ENCODE measurements at regions not wholly inside any gene's neighbourhood (a gene's known extent, or its start where the extent isn't known, plus 50 kb on each side); places are given as distances from the start of the nearest gene placed in this dataset.

DNA sequence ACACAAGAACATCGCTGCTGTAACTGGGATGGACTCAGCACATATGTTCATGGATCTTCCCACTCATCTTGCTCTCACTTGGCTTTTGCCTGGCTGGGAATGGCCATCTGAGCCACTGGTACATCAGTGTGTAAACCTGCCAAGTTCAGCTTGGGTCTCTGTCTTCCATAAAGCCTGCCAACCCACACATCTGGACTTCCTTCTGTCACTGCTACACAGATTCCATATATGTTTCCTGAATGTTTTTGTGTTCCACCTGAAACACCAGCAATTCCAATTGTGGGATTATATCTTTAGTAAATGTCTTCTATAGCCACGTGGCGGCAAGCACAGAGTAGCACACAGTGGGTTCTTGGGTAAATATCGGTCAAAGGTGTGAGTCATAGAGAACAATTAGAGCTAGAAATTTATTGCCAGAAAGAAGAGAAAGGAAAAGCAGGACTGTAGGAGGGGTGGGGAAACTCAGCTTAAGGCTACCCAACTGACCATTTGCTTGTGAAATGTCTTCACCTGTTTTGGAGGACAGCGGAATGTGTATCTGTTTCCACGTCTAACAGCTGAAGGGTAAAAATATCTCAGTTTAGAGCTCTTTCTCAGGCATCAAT, 125.9 kb downstream of the MFAP3L start:
- Histone ChIP-seq H4K20me1 (replicated peaks in 1 of 2; ENCODE audit: control insufficient read depth in 1 of 2, insufficient read depth in 2 of 2, low read length in 2 of 2) (no peaks in the 10 kb centered on the region), H2BK15ac (ENCODE audit: low read length) (no peak overlapping the region), H3K9ac (replicated peaks in 1 of 4; ENCODE audit: extremely low read depth in 1 of 4, low read depth in 3 of 4, low read length in 3 of 4) (no peak overlapping the region), H3K79me2 (ENCODE audit: control insufficient read depth in 1 of 2, insufficient read depth in 2 of 2, low read length in 2 of 2) (no peaks in the 10 kb centered on the region), H3K14ac (ENCODE audit: insufficient read length) (no peak overlapping the region), H3K4me1 (replicated peaks in 1 of 4; ENCODE audit: control insufficient read depth in 3 of 4, insufficient read depth in 4 of 4, low read length in 3 of 4) (no peaks in the 10 kb centered on the region; a peak in 1 of 7 replicates), H3K36me3 (ENCODE audit: control insufficient read depth in 2 of 4, insufficient read depth in 4 of 4, low read length in 3 of 4) (no peaks in the 10 kb centered on the region), H3K56ac (replicated peaks; ENCODE audit: insufficient read length, low read depth, low read length) (no peak overlapping the region), H2AFZ (ENCODE audit: low read length) (no peak overlapping the region), H2BK5ac (ENCODE audit: low read depth, low read length) (no peak overlapping the region), H2AK5ac (ENCODE audit: low read depth, low read length) (no peak overlapping the region), H3K4ac (replicated peaks; ENCODE audit: insufficient read length, low read depth, low read length) (no peak overlapping the region), H3K27me3 (replicated peaks in 1 of 4; ENCODE audit: control insufficient read depth in 3 of 4, extremely low read depth in 1 of 4, insufficient read depth in 3 of 4, low read length in 3 of 4) (no peaks in the 10 kb centered on the region), H4K5ac (ENCODE audit: insufficient read length, low read depth, low read length) (no peak overlapping the region), H3K79me1 (ENCODE audit: low read depth, low read length) (no peaks in the 10 kb centered on the region), H3K23ac (ENCODE audit: insufficient read length) (no peak overlapping the region), H4K91ac (replicated peaks; ENCODE audit: insufficient read length, low read length) (no peak overlapping the region), H2BK20ac (ENCODE audit: low read length) (no peak overlapping the region), H4K8ac (ENCODE audit: extremely low read depth, insufficient read depth, low read length) (no peak overlapping the region), H3K23me2 (ENCODE audit: low read depth, low read length) (no peaks in the 10 kb centered on the region), H2BK120ac (replicated peaks; ENCODE audit: low read depth, low read length) (no peak overlapping the region), H2BK12ac (ENCODE audit: low read depth, low read length) (no peak overlapping the region), H3K4me2 (ENCODE audit: insufficient read depth in 1 of 2, low read depth in 2 of 2, low read length in 2 of 2) (no peak overlapping the region), H3K9me3 (ENCODE audit: insufficient read depth in 2 of 2, low read depth in 1 of 2, low read length in 1 of 2) (no peaks in the 10 kb centered on the region), H3K18ac (ENCODE audit: extremely low read depth, low read length) (no peak overlapping the region), H3K4me3 (ENCODE audit: extremely low read depth in 1 of 4, insufficient read depth in 2 of 4, low read depth in 3 of 4, low read length in 4 of 4) (no peak overlapping the region), H3K27ac (ENCODE audit: low read depth, low read length) (no peak overlapping the region)
- ChIA-PET CTCF (ENCODE audit: partially characterized antibody) (no interaction called here), POLR2A (ENCODE audit: partially characterized antibody) (no interaction called here)
- DNase-seq (ENCODE audit: low read depth in 1 of 2, low spot score in 2 of 2) (no peak), FAIRE-seq (no peak)
- 97% methylated on average over 6 of the region's 6 CpGs; no CpG with 5 or more reads in 1 of the 2 experiments for WGBS, 2 experiments (ENCODE audit: extremely low coverage in 1 of 2, insufficient coverage in 1 of 2, insufficient read length in 1 of 2, insufficient replicate concordance in 2 of 2, low coverage in 1 of 2, low lambda C conversion rate in 2 of 2, missing lambda C conversion rate in 1 of 2)

All from H1 (cell line).